ENCODE measurements at regions not wholly inside any gene's neighbourhood (a gene's known extent, or its start where the extent isn't known, plus 50 kb on each side); places are given as distances from the start of the nearest gene placed in this dataset.

- DNase-seq = no peak
These were observed 126.9 kb downstream of the SETD4 start for GRCh38 chr21:35933466-35933865.

DNA sequence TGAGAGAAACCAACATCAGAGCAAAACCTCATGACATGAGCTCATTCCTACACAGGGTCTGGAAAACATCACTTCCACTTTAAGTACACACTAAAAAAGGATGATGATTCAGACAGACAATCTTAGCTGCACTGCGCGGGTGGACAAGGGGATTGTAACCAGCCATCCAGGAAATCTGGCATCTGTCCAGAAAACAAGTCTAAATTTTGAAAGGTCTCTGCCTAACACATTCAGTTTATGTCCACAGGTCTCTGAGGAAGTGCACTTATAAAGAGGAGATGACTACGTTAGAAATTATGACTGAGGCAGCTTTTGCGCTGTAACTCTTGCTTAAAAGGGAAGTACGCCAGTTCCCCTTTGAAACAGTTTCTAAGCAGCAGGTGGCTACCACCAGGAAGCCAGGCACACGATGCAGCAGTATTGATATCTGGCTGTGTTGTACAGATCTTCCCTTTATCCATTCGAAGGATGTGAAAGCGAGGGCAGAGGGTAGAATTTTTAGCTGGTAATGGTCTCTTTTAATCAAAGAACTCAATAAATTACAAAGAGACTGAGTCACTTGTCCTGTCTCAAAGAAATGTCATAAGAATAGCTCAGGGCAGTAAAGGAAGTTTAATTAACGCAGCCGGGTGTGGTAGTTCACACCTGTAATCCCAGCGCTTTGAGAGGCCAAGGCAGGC lies 128.0 kb downstream of the SETD4 start:
- peak; percentile 42 for DNase-seq

DNA sequence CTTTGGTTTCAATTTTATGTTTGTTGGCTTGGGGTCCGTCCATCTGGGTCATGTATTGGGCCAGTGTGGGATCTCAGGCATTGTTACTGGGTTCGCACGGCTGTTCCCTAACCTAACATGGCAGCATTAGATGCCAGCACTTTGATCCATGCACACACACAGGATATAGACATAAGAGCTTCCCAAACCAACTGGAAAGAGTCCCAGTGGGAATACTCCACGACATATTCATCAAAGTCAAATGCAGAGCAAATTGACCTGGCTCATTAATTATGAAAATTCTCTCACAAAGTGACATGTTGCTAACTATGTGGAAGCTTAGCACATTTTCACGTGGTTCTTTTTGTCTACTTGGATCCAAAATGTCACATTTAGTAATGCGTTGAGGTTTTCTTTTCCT lies 130.4 kb downstream of the SETD4 start:
- DNase-seq = no peak

DNA sequence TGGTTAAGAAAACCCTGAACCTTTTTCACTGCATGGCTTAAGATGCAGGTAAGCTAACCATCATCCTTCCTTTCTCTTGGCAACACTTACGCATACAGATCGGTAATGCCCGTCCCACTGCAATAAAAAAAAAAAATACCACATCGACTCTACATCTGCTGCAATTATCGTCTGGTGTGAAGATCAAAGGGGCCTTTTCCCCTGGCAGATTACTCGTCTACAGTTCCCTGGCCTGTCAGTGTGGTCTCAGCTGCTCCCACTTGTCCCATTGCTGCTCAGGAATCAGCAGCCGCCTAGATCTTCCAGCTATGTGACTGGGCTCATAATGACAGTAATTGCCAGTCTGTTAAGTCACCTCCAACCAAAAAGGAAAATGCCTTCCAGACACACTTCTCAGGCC lies 133.1 kb downstream of the SETD4 start:
- peak; percentile 77 for DNase-seq

DNA sequence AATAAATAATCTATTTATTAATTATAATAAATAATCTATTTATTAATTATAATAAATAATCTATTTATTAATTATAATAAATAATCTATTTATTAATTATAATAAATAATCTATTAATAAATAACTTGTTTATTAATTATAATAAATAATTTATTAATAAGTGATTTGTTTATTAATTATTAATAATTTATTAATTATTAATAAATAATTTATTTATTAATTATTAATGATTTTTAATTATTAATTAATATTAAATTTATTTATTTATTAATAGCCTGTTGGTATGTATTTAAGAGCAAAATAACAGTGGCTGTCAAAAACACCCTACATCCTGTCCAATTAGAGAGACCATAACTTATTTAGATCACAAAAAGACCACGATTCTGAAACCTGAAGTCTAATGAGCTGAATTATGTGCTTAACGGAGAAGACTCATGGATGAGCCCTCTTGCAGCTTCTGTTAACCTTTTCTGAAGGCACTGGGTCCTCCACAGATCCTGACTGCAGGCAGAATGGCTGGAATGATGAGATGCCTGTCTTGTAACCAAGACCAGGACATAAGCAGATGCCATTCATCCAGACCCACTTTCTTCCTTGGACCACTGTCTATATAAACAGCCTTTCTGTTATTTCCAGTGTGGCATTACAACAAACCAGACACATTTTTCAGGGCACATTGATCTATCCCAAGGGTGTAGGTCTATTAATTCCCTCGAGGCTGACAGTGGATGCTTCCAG lies 134.2 kb downstream of the SETD4 start:
- no peak for DNase-seq

GRCh38 chr21:35925497-35925896 lies 134.8 kb downstream of the SETD4 start:
- DNase-seq = no peak

DNA sequence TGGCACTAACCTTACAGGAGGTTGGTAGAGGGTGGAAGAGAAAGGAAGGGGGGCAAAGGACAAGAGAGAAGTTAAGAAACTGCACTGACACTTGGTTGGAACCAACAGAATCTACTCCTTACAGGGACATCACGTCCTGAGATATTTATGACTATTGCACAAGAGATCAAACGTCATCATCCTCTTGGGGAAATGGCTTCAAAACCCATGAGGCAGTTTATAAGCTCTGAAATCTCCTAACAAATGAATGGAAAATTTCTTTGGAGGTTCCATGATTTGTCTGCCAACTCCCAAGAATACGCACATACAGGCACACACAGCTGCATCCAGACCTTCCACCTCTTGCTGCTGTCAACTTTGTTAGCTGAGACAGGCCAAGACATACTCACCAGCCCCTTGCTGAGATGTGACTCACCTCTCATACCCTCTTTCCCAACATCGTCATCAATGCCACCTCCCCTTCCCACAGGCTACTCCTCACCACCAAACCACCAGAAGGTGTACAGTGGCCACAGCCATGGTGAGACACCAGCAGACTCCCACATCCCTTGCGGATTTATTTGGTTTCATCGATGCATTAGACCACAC lies 135.5 kb downstream of the SETD4 start:
- no peak for DNase-seq

DNA sequence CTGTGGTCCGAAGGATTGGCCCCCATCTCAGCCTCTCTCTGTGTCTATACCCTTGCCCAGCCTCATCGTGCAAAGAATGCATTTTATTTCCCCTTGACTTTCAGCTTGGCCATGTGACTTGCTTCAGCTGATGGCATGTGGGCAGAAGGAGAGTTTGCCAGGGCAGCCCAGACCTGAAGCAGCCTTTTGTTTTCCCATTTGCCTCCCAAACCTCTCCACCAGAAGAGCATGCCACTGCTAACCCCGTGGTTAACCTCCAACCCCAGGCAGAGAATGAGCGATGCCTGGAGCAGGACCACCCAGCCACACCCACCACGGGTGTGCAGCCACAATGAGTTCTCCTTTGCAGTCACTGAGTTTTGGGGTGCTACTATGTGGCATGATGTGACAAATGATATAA lies 136.4 kb downstream of the SETD4 start:
- DNase-seq = no peak

GRCh38 chr21:35922618-35923017 lies 137.7 kb downstream of the SETD4 start:
- no peak for DNase-seq

- DNase-seq = no peak
These were observed 138.9 kb downstream of the SETD4 start for GRCh38 chr21:35921471-35921870.

DNA sequence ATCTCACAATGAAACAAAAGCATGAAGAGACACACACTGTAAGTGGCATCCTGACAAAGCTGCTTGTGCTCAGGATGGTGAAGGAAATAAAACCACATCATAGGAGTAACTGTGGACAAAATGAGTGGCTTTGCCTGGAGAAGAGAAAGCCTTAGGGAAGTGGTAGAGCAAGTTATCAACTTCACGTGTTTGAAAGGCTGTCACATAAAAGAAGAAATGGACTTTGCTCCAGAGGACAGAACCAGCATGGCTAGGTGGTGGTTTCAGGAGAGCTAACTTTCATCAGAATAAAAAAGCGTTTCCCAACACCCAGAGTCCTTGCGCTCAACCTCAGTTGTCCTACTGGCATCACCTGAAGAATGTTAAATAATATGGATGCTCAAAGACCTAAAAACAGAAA lies 139.9 kb downstream of the SETD4 start:
- no peak for DNase-seq

DNA sequence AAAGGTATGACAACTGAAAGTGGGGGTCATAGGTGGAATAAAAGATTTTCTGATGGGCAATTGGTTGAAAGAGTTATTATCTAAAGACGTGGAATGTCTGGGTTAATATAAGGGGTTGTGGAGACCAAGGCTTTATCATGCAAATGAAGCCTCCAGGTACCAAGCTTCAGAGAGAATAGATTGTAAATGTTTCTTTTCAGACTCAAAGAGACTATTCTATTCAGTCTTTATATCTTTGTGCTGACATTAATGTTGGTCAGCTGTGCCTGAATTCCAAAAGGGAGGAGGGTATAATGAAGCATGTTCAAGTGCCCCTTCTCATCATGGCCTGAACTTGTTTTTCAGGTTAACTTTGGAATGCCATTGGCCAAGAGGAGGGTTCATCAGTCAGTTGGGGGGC lies 145.3 kb downstream of the SETD4 start:
- no peak for DNase-seq

- DNase-seq = no peak
These were observed 148.7 kb downstream of the SETD4 start for GRCh38 chr21:35911412-35912191.

DNA sequence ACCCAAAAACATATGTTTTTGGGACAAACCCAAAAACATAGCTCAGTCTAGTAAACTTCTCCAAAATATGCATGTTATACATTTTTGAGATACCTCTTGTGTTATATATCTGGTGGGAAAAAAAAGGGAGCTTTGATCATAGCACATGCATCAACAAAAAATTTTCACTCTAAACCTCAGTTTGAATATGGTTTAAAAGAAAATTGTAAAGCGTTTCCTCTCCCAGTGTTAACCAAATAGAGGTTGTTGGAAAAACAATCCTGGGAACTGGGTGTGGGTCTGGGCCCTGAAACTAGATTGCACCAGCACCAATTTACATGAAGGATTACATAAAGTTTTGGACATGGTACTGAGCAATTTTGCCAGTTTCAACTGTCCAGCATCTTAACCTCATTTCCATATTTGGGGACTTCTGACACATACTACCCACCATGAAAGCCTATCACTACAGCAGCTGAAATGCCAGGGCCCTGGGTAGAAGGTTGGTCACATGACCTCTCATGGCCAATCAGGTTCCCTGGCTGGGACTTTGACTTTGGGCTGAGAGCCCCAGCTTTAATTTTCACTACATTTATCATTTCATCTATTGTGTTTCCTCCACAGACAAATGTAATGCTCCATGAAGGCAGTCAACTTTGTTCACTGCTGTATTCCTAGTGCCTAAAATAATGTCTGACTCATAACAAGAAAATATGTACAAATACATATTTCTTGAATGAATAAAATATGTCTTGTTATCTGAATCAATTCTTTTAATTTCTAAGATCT lies 150.7 kb downstream of the SETD4 start:
- no peak for DNase-seq

GRCh38 chr21:35908311-35909078 lies 151.8 kb downstream of the SETD4 start:
- DNase-seq = no peak

DNA sequence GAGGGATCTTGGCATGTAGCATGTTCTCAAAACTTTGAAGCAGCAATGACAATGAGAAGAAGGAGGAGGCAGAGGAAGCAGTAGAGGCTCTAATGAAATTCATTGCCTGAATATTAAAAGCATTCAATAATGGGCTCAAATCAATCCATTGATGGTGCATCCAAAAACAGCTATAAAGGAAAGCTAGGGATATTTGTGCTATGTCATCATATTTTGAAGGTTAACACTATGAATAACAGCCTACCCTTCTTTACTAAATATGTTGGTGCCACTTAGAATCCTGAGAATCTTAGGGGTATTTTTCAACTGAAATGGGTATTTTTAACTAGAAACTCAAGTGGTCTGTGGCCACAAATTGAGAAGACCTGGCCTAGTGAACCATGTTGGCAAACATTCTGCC lies 153.7 kb downstream of the SETD4 start:
- no peak for DNase-seq

- DNase-seq = no peak
These were observed 154.4 kb downstream of the SETD4 start for GRCh38 chr21:35905963-35906345.

- DNase-seq = no peak
These were observed 155.0 kb downstream of the SETD4 start for GRCh38 chr21:35905096-35905962.

DNA sequence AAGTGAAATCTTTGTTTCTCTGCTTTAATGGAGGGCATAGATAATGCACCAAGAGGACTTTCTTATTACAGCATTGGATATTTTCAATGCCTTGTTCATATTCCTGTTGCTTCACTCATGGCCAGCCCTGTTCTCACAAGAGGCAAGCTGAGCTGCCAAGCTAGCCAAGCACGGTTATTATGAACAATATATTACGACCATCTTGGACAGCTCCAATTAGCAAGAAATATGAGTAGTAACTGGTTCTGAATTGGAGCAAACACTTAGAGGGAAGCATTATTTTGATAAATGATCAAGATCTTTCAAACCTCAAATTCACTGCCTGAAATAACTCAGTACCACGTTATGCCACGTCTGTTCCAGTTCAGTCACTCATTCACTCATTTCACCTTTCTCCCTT lies 159.8 kb downstream of the SETD4 start:
- no peak for DNase-seq

- no peak for DNase-seq
These were observed 164.3 kb downstream of the SETD4 start for GRCh38 chr21:35896060-35896459.

DNA sequence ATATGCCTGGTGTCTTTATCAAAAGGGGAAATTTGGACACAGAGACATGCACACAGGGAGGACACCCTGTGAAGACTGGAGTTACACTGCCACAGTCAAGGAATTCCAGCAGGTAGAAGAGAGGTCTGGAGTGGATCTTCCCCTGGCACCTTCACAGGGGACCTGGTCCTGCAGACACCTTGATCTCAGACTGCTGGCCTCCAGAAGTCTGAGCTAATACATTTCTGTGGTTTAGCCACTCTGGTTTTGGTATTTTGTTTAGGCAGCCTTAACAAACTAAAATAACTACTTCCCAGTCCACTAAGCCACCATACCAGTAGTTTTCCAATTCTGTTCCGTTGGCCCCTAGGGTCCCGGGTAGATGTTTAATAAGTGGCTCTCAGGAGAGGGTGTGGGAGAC lies 164.7 kb downstream of the SETD4 start:
- DNase-seq = no peak

Data from SHP77 treated with DMSO at 0.1 percent for 48 hours (cell line).